HUDEP-2 (cell line): ENCODE measurements at regions not wholly inside any gene's neighbourhood (a gene's known extent, or its start where the extent isn't known, plus 50 kb on each side); places are given as distances from the start of the nearest gene placed in this dataset.

ENCODE experiments used
- DNase-seq, 76 experiments: peaks; one replicate each; lab custom pipeline; 2025; ENCODE audit not compliant: unreplicated experiment in 76 of 76; lab: John Stamatoyannopoulos, UW

GRCh38 chr14:26987744-26988363, 390.0 kb upstream of the NOVA1 start:
- DNase-seq = no peak

GRCh38 chr14:26990946-26991345, 393.1 kb upstream of the NOVA1 start:
- no peak for DNase-seq

GRCh38 chr14:26992403-26993115, 394.7 kb upstream of the NOVA1 start:
- DNase-seq = no peak

GRCh38 chr14:26993556-26993955, 395.7 kb upstream of the NOVA1 start:
- DNase-seq = no peak

- DNase-seq = no peak
Measured at GRCh38 chr14:26995301-26995700, 397.5 kb upstream of the NOVA1 start.

- no peak for DNase-seq
Measured at GRCh38 chr14:26996246-26996645, 398.4 kb upstream of the NOVA1 start.

- DNase-seq = no peak
Measured at GRCh38 chr14:27002179-27002578, 404.3 kb upstream of the NOVA1 start.

GRCh38 chr14:27006570-27006969, 408.7 kb upstream of the NOVA1 start:
- DNase-seq = no peak

- no peak for DNase-seq
Measured at GRCh38 chr14:27008187-27008586, 410.4 kb upstream of the NOVA1 start.

- DNase-seq = no peak
Measured at GRCh38 chr14:27012641-27013040, 414.8 kb upstream of the NOVA1 start.

- DNase-seq = no peak
Measured at GRCh38 chr14:27013678-27014077, 415.8 kb upstream of the NOVA1 start.

GRCh38 chr14:27015065-27015464, 417.2 kb upstream of the NOVA1 start:
- DNase-seq = no peak

- no peak for DNase-seq
Measured at GRCh38 chr14:27025648-27026047, 427.8 kb upstream of the NOVA1 start.

GRCh38 chr14:27026097-27026496, 428.3 kb upstream of the NOVA1 start:
- DNase-seq = no peak

GRCh38 chr14:27040552-27040951, 442.7 kb upstream of the NOVA1 start:
- no peak for DNase-seq

- no peak for DNase-seq
Measured at GRCh38 chr14:27049701-27050100, 451.9 kb upstream of the NOVA1 start.

GRCh38 chr14:27050208-27050607, 452.4 kb upstream of the NOVA1 start:
- no peak for DNase-seq

- DNase-seq = no peak
Measured at GRCh38 chr14:27056586-27056985, 458.8 kb upstream of the NOVA1 start.

- DNase-seq = no peak
Measured at GRCh38 chr14:27061299-27061698, 463.5 kb upstream of the NOVA1 start.

- no peak for DNase-seq
Measured at GRCh38 chr14:27063959-27064358, 466.1 kb upstream of the NOVA1 start.

- no peak for DNase-seq
Measured at GRCh38 chr14:27065886-27066285, 468.1 kb upstream of the NOVA1 start.

- DNase-seq = no peak
Measured at GRCh38 chr14:27067961-27068360, 470.1 kb upstream of the NOVA1 start.

GRCh38 chr14:27072589-27072988, 474.8 kb upstream of the NOVA1 start:
- DNase-seq = no peak
